ENCODE measurements at regions not wholly inside any gene's neighbourhood (a gene's known extent, or its start where the extent isn't known, plus 50 kb on each side); places are given as distances from the start of the nearest gene placed in this dataset.
"Not testable (repeated sequence)": the region's sequence is repeated elsewhere in the genome, so short reads cannot be mapped to it uniquely, and the experiment has no call there.

GRCh38 chr4:181819946-181820345, 423.3 kb upstream of the TENM3 start:
- no peak for DNase-seq (ENCODE audit: low read depth)

DNA sequence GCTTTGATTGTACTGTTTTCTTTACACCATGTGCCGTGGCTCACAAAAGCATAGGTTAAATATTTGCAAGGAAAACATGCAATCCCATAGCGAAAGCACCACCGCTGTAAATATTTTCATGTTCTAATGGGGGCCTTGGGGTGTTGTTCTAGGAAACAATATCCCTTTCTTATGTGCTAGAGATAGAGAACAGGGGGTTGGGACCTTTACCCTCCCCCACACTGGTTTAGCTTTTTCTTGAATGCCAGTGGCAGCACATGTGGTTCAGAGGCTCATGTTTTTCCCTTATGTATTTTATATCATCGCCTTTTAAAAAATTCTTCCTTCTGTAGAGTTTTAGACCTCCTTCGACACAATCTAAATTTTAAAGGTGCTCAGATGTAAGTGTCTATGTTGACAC, 422.6 kb upstream of the TENM3 start:
- DNase-seq (ENCODE audit: low read depth), result no peak

GRCh38 chr4:181821039-181822004, 421.9 kb upstream of the TENM3 start:
- DNase-seq (ENCODE audit: low read depth), result no peak

DNA sequence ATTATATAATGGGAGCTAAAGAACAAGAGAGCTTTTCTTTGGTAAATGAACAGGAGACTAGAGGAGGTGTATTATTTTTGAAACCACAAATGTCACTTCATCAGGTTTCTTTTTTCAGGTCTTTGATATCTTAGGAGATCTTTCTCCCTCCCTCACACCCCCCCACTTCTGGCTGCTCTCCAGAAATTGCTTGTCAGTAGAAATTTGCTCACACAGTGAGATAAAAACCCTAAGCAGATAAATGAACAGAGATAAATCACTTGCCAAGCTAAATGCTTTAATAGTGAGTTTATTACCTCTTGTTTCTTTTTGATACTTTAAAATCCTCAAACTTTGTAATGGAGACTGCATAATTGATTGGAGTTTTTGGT, 421.2 kb upstream of the TENM3 start:
- no peak for DNase-seq (ENCODE audit: low read depth)

DNA sequence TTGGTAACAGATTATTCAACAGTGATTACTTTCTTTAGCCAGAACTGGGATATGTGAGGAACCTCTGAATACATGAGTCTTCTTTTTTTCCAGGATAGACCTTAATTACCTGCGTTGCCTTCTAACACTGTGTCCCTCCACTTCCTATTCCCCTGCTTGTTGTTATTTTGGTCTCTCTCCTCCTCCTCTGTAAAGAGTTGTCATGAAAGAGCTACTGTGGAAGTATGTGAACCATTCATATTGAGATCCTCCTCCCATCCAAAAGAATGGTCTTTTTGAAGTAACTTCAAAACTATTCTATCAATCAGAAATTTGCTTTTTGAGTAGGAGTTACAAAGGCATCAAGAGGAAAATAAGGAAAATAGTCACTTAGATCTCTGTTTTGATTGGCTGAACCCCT, 420.0 kb upstream of the TENM3 start:
- no peak for DNase-seq (ENCODE audit: low read depth)

GRCh38 chr4:181823645-181824044, 419.6 kb upstream of the TENM3 start:
- no peak for DNase-seq (ENCODE audit: low read depth)

GRCh38 chr4:181825564-181825963, 417.6 kb upstream of the TENM3 start:
- no peak for DNase-seq (ENCODE audit: low read depth)

GRCh38 chr4:181827246-181827645, 416.0 kb upstream of the TENM3 start:
- DNase-seq (ENCODE audit: low read depth), result no peak

- DNase-seq (ENCODE audit: low read depth), result no peak
These were observed 412.7 kb upstream of the TENM3 start for GRCh38 chr4:181830404-181831035.

DNA sequence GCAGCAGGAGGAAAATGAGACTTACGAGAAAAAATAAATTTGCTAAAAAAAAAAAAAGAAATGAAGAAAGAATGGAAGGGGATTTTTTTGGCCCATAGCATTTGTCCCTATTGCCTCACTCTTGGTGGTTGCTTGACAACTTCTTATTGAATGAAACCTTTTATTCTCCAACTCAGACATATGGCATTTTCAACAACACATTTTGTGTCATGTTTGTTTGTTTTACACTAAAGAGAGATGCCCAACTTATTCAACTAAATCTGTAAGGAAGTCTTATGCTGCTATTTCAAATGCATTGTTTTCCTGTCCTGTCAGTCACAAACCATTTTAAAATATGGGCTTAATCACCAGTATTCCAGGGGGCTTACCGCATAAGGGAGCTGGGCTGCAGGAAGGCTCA, 409.1 kb upstream of the TENM3 start:
- no peak for DNase-seq (ENCODE audit: low read depth)

DNA sequence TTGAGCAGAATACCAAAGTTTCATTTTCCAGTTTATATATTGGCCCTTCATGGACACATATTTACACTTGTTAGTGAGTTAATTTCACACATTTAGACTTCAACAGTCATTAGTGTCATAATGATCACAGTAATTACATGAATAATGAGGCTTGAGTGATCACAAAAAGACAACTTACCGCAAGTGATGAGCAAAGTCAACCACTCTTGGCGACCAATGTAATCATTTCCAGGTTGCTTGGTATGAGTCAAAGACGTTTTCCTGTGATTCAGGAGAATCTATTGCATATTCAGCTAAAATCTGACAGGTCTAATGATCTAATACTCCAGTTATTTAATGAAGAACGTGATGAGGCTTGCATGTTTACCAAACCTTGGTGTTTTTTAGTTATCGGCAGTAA, 407.9 kb upstream of the TENM3 start:
- DNase-seq (ENCODE audit: low read depth), result no peak

DNA sequence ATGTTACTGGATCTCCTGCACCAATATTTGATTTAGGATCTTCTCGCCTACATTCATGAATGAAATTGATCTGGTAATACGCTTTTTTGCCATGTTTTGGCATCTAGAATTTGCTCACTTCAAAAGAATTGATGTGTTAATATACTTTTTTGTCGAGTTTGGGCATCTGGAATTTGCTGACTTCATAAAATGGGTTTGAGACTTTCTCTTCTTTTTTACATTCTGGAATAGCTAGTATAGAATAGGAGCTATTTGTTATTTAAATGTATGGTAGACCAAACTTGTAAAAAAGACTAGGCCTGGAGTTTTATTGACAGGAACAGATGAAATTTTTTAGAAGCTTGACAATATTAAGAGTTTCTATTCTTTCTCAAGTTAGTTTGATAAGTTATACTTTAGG, 404.9 kb upstream of the TENM3 start:
- no peak for DNase-seq (ENCODE audit: low read depth)

- DNase-seq (ENCODE audit: low read depth), result not testable (repeated sequence)
These were observed 399.4 kb upstream of the TENM3 start for GRCh38 chr4:181843797-181844196.

GRCh38 chr4:181845617-181846016, 397.6 kb upstream of the TENM3 start:
- no peak for DNase-seq (ENCODE audit: low read depth)

DNA sequence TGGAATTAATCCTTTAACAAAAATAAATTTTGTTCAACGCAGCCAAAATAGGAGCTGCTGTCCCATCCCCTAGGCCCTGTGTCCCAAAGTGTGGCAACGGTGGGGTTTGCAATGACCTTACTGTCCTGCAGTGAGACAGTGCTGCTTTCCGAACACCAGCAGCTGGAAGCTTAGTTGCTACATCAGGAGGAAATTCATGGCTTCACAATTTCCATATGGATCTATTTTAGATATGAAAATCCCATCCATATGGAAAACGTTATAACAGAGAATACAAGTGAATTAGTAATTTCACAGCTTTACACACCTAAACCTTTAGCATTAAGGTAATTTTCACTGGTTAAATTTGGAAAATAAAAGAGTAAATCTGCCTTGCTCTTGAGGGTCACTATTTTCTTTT, 396.3 kb upstream of the TENM3 start:
- DNase-seq (ENCODE audit: low read depth), result no peak

GRCh38 chr4:181848357-181848756, 394.8 kb upstream of the TENM3 start:
- no peak for DNase-seq (ENCODE audit: low read depth)

- no peak for DNase-seq (ENCODE audit: low read depth)
These were observed 393.7 kb upstream of the TENM3 start for GRCh38 chr4:181849472-181849871.

DNA sequence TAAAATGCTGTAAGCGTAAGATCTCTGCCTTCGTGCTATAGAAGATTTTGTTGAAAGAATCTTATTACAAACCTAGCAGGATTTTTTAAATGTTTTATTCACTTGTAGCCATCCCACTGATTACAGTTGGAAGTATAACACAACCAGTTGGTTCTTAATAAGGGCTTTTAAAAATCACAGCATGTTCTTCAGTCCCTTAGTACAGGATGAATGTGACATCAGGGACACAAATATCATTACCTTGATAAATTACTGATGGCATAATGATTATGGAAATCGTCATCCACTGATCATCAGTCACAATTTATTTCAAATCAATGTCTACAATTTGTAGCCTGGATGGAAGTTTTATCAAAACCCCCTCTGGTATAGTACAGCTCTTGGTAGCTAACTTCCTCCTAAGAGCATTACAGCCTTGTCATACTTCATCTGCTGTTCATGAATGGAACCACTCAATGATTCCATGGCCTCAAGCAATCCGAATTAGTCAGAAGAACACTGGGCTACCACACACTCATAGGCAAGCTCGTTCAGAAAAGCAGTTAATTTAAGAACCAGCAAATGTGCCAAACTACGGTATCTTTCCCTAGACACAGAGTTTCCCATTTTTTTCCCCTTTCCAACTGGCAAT, 389.2 kb upstream of the TENM3 start:
- no peak for DNase-seq (ENCODE audit: low read depth)

DNA sequence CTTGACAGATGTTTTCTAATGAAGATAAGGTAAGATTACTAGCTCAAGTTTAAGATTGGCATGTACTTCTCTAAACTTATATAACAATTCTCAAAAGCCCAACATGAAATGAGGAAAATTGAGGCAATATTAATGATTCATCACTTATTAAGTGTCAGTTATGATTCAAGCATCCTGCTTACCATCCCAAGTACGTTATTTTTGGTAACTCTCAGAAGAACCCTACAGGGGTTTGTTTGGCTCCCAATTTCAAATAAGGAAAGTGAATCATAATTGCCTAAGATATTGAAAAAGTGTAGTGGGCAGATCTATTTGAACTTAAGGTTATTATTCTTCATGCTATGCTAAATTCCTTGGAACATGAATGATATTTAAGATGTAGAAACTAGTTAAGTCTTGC, 387.9 kb upstream of the TENM3 start:
- DNase-seq (ENCODE audit: low read depth), result no peak

DNA sequence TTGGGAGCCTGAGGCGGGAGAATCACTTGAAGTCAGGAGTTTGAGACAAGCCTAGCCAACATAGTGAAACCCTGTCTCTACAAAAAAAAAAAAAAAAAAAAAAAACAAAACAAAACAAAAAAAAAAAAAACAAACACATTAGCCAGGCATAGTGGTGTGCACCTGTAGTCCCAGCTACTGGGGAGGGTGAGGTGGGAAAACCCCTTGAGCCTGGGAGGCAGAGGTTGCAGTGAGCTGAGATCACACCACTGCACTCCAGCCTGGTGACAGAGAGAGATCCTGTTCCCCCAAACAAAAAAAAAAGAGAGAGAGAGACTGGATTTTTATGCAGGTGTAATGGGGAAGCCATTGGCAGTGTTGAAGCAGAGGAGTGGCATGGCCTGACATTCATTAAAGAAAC, 385.7 kb upstream of the TENM3 start:
- not testable (repeated sequence) for DNase-seq (ENCODE audit: low read depth)

DNA sequence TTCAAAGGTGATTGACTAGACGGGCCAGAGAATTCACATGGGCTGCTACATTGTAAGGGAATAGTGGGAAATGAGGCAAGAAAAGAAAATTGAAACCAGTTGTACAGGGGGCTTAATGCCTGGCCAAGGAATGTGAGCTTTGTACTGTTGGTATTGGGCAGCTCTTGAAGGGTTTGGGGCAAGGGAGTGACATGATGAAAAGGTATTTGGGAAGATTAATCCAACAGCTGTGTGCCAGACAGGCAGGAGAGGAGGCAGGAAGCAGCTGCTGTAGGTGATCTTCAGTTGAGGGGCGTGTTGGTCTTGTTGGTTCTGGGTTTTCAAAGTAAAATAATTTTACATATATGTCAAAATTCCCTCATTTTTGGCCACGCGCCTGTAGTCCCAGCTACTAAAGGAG, 384.5 kb upstream of the TENM3 start:
- no peak for DNase-seq (ENCODE audit: low read depth)

DNA sequence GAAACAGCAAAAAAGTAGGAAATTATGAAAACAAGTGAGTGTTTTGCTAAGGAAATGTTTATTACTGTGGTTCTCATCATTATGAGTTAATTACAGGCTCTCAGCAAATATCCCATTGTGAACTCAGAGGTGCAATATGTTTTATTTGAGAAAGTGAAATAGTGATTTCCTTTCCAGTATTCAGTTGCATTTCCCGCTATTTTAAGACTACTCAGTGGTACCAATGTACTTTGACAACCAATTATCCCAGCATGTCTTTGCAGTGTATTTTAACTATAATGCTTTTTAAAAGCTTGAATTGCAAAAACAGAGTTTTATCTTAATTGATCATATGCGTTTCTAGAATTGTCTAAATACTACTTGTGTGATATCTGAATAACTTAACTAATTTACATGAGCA, 383.8 kb upstream of the TENM3 start:
- DNase-seq (ENCODE audit: low read depth), result no peak

GRCh38 chr4:181860157-181860556, 383.0 kb upstream of the TENM3 start:
- DNase-seq (ENCODE audit: low read depth), result no peak

Data from activated T-helper 1 cell treated with Interleukin-2 at 50 U/mL for 16 hours (primary cell).